ENCODE measurements at regions not wholly inside any gene's neighbourhood (a gene's known extent, or its start where the extent isn't known, plus 50 kb on each side); places are given as distances from the start of the nearest gene placed in this dataset.

GRCh38 chr1:38243106-38243505, 196.5 kb upstream of the POU3F1 start:
- TF ChIP-seq, protein P1, sequence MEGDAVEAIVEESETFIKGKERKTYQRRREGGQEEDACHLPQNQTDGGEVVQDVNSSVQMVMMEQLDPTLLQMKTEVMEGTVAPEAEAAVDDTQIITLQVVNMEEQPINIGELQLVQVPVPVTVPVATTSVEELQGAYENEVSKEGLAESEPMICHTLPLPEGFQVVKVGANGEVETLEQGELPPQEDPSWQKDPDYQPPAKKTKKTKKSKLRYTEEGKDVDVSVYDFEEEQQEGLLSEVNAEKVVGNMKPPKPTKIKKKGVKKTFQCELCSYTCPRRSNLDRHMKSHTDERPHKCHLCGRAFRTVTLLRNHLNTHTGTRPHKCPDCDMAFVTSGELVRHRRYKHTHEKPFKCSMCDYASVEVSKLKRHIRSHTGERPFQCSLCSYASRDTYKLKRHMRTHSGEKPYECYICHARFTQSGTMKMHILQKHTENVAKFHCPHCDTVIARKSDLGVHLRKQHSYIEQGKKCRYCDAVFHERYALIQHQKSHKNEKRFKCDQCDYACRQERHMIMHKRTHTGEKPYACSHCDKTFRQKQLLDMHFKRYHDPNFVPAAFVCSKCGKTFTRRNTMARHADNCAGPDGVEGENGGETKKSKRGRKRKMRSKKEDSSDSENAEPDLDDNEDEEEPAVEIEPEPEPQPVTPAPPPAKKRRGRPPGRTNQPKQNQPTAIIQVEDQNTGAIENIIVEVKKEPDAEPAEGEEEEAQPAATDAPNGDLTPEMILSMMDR (IDR thresholded peaks at IDR 0.05; ENCODE audit: poor library complexity, severe bottlenecking): no peak
- TF ChIP-seq EZH2 (IDR thresholded peaks at IDR 0.05; ENCODE audit: borderline replicate concordance, insufficient read depth, low read length, poor library complexity, severe bottlenecking) (no peak), TAF1 (IDR thresholded peaks at IDR 0.05; ENCODE audit: low read depth) (no peak), RAD21 (conservative IDR thresholded peaks at IDR 0.05) (no peak)

All from neural cell (in vitro differentiated cells).